Endothelial cell of umbilical vein (primary cell): ENCODE measurements at regions not wholly inside any gene's neighbourhood (a gene's known extent, or its start where the extent isn't known, plus 50 kb on each side); places are given as distances from the start of the nearest gene placed in this dataset.

Source experiments
- BruUV-seq: library from RNA; stranded (reverse); fragments of 400-500 nt; replicated peaks from 2 replicates; lab custom pipeline; 2021; lab: Mats Ljungman, UMichigan
- CTCF ChIA-PET: fragments of 300-600, 350-600 bp; sonication (Branson Sonifier 250); formaldehyde crosslinking; loops from one replicate; lab custom pipeline; 2021; ENCODE audit warnings: antibody characterized with exemption, inconsistent platforms; lab: Charles Lee
- POLR2A ChIA-PET: fragments of 300-600, 350-600 bp; sonication (Branson Sonifier 250); formaldehyde crosslinking; loops from one replicate; lab custom pipeline; 2021; ENCODE audit warnings: antibody characterized with exemption, inconsistent platforms; lab: Charles Lee
- DNase-seq: peaks from one replicate; pipeline ENCODE4 v3.0.0-alpha.2; 2011; ENCODE audit warnings: low read depth, low spot score
- FAIRE-seq: peaks from 2 replicates; lab custom pipeline; 2011; peaks lifted over from hg19 to GRCh38; lab: Jason Lieb, UNC
- H2AFZ ChIP-seq: 2 replicates; pipeline ENCODE4 v1.6.0; 2012; ENCODE audit warnings: low read depth, low read length, control low read depth, inconsistent platforms
- H3K27ac ChIP-seq: 2 replicates; pipeline ENCODE4 v1.5.1; 2011; ENCODE audit warnings: low read depth, mild to moderate bottlenecking, control low read depth, low read length, moderate library complexity; ENCODE audit not compliant: insufficient read depth
- H3K27me3 ChIP-seq, 2 experiments: 2 replicates each; pipeline versions ENCODE4 v1.6.0 to v1.6.1; 2011; ENCODE audit warnings: low read length in 2 of 2, mixed read lengths in 1 of 2; ENCODE audit not compliant: control insufficient read depth in 2 of 2, insufficient read depth in 2 of 2
- H3K36me3 ChIP-seq, 2 experiments: 2 replicates in 1 of 2; 3 replicates in 1 of 2; pipeline ENCODE4 v1.5.1; 2011; ENCODE audit warnings: low read length in 2 of 2, mild to moderate bottlenecking in 1 of 2, moderate library complexity in 1 of 2; ENCODE audit not compliant: control insufficient read depth in 2 of 2, insufficient read depth in 2 of 2; ENCODE audit errors: extremely low read depth in 1 of 2
- H3K4me1 ChIP-seq: 3 replicates; pipeline ENCODE4 v1.5.1; 2011; ENCODE audit warnings: mild to moderate bottlenecking, low read length; ENCODE audit not compliant: control insufficient read depth, insufficient read depth; ENCODE audit errors: extremely low read depth
- H3K4me2 ChIP-seq: 2 replicates; pipeline ENCODE4 v1.6.1; 2011; ENCODE audit warnings: low read length, control low read depth, mixed read lengths; ENCODE audit not compliant: insufficient read depth
- H3K4me3 ChIP-seq, 3 experiments: fragments of 200-600 bp in 1 of 3; sonication (generic), shearing (Covaris generic) in 1 of 3; replicated peaks in 1 of 3; 2 replicates each; pipeline ENCODE4 v1.5.1; 2011 to 2016; ENCODE audit warnings: control low read depth in 3 of 3, low read length in 3 of 3, mild to moderate bottlenecking in 2 of 3, inconsistent platforms in 1 of 3, low read depth in 1 of 3, moderate library complexity in 1 of 3; ENCODE audit not compliant: insufficient read depth in 1 of 3
- H3K79me2 ChIP-seq: 2 replicates; pipeline ENCODE4 v1.6.0; 2012; ENCODE audit warnings: low read length, inconsistent platforms; ENCODE audit not compliant: control insufficient read depth, insufficient read depth
- H3K9ac ChIP-seq: replicated peaks from 2 replicates; pipeline ENCODE3; 2011; ENCODE audit warnings: low read length, control low read depth; ENCODE audit not compliant: insufficient read depth; ENCODE audit errors: extremely low read depth
- H3K9me1 ChIP-seq: replicated peaks from 3 replicates; pipeline ENCODE4 v1.6.0; 2011; ENCODE audit warnings: mild to moderate bottlenecking, low read length; ENCODE audit not compliant: control insufficient read depth, insufficient read depth; ENCODE audit errors: extremely low read depth
- H3K9me3 ChIP-seq: replicated peaks from 2 replicates; pipeline ENCODE4 v1.5.1; 2012; ENCODE audit warnings: low read length, inconsistent platforms; ENCODE audit not compliant: control insufficient read depth, insufficient read depth
- H4K20me1 ChIP-seq: replicated peaks from 2 replicates; pipeline ENCODE3; 2011; ENCODE audit warnings: mild to moderate bottlenecking, low read length; ENCODE audit not compliant: control insufficient read depth, insufficient read depth; ENCODE audit errors: extremely low read depth
- EZH2 ChIP-seq: IDR thresholded peaks from 2 replicates; pipeline ENCODE4 v1.6.1; 2012; ENCODE audit warnings: borderline replicate concordance, low read depth, mild to moderate bottlenecking, moderate library complexity, low read length, inconsistent platforms; ENCODE audit not compliant: severe bottlenecking
- FOS ChIP-seq: IDR thresholded peaks from 2 replicates; pipeline ENCODE4 v1.6.1; 2011; ENCODE audit warnings: mild to moderate bottlenecking, low read length, moderate library complexity, borderline replicate concordance; ENCODE audit not compliant: insufficient read depth
- GATA2 ChIP-seq: IDR thresholded peaks from 2 replicates; pipeline ENCODE4 v1.7.0; 2011; ENCODE audit warnings: low read depth, mild to moderate bottlenecking, moderate library complexity, mixed read lengths, low read length; ENCODE audit not compliant: insufficient read length, insufficient read depth
- JUN ChIP-seq: IDR thresholded peaks from 2 replicates; pipeline ENCODE4 v1.6.1; 2011; ENCODE audit warnings: borderline replicate concordance, low read depth; ENCODE audit not compliant: insufficient read length, insufficient read depth
- MYC ChIP-seq: IDR thresholded peaks from one replicate; pipeline ENCODE4 v1.6.1; 2011; ENCODE audit warnings: mild to moderate bottlenecking, low read depth, low read length
- POLR2A ChIP-seq: IDR thresholded peaks from 2 replicates; pipeline ENCODE4 v1.6.1; 2012; ENCODE audit warnings: low read depth, mild to moderate bottlenecking, control low read depth, low read length
- POLR2AphosphoS5 ChIP-seq: IDR thresholded peaks from 2 replicates; pipeline ENCODE4 v1.6.1; 2012; ENCODE audit warnings: low read depth, mild to moderate bottlenecking, control low read depth, low read length, moderate library complexity; ENCODE audit not compliant: insufficient read depth
- dilution Hi-C: fragments of 300-500 bp; cut with MboI; formaldehyde crosslinking; loops from one replicate; pipeline ENCODE4 v1.15.0; 2019; ENCODE audit warnings: low sequenced_read_pairs; ENCODE audit not compliant: extremely low pct_ligation_motif_present
- intact Hi-C: fragments of 100-400 bp; cut with micrococcal nuclease; formaldehyde crosslinking; loops from one replicate; pipeline ENCODE4 v1.10.0; 2022
- TF ChIP-seq, protein P1 (sequence below), 2 donors: IDR thresholded peaks; 1 replicate in 1 of 2; 2 replicates in 1 of 2; pipeline ENCODE4 v1.5.1; 2011; ENCODE audit warnings: low read length in 2 of 2, mild to moderate bottlenecking in 2 of 2, moderate library complexity in 2 of 2, control low read depth in 1 of 2, inconsistent platforms in 1 of 2, low read depth in 1 of 2; ENCODE audit not compliant: insufficient read depth in 1 of 2; ENCODE audit errors: extremely low read depth in 1 of 2
- TF ChIP-seq, protein P2 (sequence below): IDR thresholded peaks from 2 replicates; pipeline ENCODE4 v1.6.1; 2011; ENCODE audit not compliant: insufficient read depth, insufficient read length

DNA sequence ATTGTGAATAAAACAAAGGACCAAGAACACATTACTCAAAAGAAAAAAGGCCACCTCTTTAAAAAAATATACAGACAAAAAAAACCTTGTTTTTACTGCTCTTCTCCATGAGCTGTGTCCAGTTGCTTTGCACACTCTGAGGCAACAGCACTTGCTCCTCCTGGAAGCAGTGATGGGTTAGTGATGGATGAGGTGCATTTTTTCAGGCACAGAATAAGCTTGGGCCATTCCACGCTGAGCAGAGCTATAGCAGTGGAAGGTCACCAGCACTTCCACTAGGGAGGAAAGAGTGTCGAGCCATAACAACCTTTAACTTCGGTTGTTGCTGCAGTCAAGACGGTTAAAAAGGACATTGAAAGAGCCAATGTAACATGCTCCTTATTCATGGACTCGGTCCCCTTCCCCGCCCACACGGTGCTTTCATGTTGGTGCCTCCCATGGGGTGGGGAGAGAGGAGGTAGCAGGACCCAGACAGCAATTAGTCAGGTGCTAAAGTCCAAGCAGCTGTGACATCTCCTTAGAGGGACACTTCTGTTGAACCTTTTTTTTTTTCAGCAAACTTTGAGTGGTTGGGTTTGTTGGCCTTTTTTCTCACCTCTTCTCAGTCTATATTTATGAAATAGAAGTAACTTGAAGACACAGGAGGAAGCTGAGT is 136.5 kb upstream of the ADARB2 start:
- ChIA-PET POLR2A (no interaction called here), CTCF (no interaction called here)
- no peak for TF ChIP-seq POLR2A
- TF ChIP-seq GATA2 = no peak
- TF ChIP-seq FOS = no peak
- no peak for TF ChIP-seq POLR2AphosphoS5
- TF ChIP-seq, protein P1, sequence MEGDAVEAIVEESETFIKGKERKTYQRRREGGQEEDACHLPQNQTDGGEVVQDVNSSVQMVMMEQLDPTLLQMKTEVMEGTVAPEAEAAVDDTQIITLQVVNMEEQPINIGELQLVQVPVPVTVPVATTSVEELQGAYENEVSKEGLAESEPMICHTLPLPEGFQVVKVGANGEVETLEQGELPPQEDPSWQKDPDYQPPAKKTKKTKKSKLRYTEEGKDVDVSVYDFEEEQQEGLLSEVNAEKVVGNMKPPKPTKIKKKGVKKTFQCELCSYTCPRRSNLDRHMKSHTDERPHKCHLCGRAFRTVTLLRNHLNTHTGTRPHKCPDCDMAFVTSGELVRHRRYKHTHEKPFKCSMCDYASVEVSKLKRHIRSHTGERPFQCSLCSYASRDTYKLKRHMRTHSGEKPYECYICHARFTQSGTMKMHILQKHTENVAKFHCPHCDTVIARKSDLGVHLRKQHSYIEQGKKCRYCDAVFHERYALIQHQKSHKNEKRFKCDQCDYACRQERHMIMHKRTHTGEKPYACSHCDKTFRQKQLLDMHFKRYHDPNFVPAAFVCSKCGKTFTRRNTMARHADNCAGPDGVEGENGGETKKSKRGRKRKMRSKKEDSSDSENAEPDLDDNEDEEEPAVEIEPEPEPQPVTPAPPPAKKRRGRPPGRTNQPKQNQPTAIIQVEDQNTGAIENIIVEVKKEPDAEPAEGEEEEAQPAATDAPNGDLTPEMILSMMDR (IDR thresholded peaks at IDR 0.05; ENCODE audit: extremely low read depth in 1 of 2, insufficient read depth in 1 of 2, low read depth in 1 of 2, low read length in 2 of 2) = no peak
- TF ChIP-seq, protein P2, sequence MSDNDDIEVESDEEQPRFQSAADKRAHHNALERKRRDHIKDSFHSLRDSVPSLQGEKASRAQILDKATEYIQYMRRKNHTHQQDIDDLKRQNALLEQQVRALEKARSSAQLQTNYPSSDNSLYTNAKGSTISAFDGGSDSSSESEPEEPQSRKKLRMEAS = no peak
- TF ChIP-seq EZH2 = no peak
- no peak for TF ChIP-seq JUN
- no peak for TF ChIP-seq MYC
- Histone ChIP-seq H3K79me2 (no peaks in the 10 kb centered on the region), H4K20me1 (no peaks in the 10 kb centered on the region), H3K4me1 (no peaks in the 10 kb centered on the region), H3K4me3 (no peak overlapping the region), H3K9ac (no peak overlapping the region), H3K9me1 (no peaks in the 10 kb centered on the region), H3K9me3 (peaks cover 4% of the 10 kb centered on the region), H2AFZ (no peak overlapping the region), H3K27me3 (no peaks in the 10 kb centered on the region), H3K36me3 (no peaks in the 10 kb centered on the region), H3K27ac (no peak overlapping the region), H3K4me2 (no peak overlapping the region)
- intact Hi-C loops = no loop called here
- no peak for DNase-seq
- dilution Hi-C loops = no loop called here
- no peak for FAIRE-seq
- BruUV-seq = no TSS peak
